Endothelial cell of umbilical vein (primary cell): ENCODE measurements at regions not wholly inside any gene's neighbourhood (a gene's known extent, or its start where the extent isn't known, plus 50 kb on each side); places are given as distances from the start of the nearest gene placed in this dataset.
"Not testable (repeated sequence)": the region's sequence is repeated elsewhere in the genome, so short reads cannot be mapped to it uniquely, and the experiment has no call there.

Experiments
- EZH2 ChIP-seq: IDR thresholded peaks from 2 replicates; pipeline ENCODE4 v1.6.1; 2012; ENCODE audit warnings: borderline replicate concordance, low read depth, mild to moderate bottlenecking, moderate library complexity, low read length, inconsistent platforms; ENCODE audit not compliant: severe bottlenecking
- JUN ChIP-seq: IDR thresholded peaks from 2 replicates; pipeline ENCODE4 v1.6.1; 2011; ENCODE audit warnings: borderline replicate concordance, low read depth; ENCODE audit not compliant: insufficient read length, insufficient read depth
- POLR2A ChIP-seq: IDR thresholded peaks from 2 replicates; pipeline ENCODE4 v1.6.1; 2012; ENCODE audit warnings: low read depth, mild to moderate bottlenecking, control low read depth, low read length
- POLR2AphosphoS5 ChIP-seq: IDR thresholded peaks from 2 replicates; pipeline ENCODE4 v1.6.1; 2012; ENCODE audit warnings: low read depth, mild to moderate bottlenecking, control low read depth, low read length, moderate library complexity; ENCODE audit not compliant: insufficient read depth
- TF ChIP-seq, protein P1 (sequence below), 2 donors: IDR thresholded peaks; 1 replicate in 1 of 2; 2 replicates in 1 of 2; pipeline ENCODE4 v1.5.1; 2011; ENCODE audit warnings: low read length in 2 of 2, mild to moderate bottlenecking in 2 of 2, moderate library complexity in 2 of 2, control low read depth in 1 of 2, inconsistent platforms in 1 of 2, low read depth in 1 of 2; ENCODE audit not compliant: insufficient read depth in 1 of 2; ENCODE audit errors: extremely low read depth in 1 of 2

DNA sequence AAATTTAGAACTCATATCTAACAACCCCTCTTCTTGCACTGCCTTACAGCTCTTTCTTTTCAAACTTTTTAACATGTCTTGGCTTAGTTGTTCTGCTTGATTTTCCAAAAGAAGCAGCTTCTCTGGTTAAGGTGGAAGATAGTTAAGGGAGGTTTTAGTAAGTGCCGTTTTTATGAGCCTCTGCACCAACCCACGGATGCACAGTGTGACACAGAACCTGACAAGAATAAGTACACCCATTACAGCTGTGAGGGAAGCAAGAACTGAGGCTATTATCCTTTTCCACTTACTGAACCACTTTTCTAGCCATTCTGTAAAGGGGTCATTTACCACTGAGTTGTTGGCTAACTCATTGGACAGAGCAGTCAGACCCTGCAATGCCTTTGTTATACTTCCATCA is 336.0 kb upstream of the PCDH10 start:
- TF ChIP-seq, protein P1, sequence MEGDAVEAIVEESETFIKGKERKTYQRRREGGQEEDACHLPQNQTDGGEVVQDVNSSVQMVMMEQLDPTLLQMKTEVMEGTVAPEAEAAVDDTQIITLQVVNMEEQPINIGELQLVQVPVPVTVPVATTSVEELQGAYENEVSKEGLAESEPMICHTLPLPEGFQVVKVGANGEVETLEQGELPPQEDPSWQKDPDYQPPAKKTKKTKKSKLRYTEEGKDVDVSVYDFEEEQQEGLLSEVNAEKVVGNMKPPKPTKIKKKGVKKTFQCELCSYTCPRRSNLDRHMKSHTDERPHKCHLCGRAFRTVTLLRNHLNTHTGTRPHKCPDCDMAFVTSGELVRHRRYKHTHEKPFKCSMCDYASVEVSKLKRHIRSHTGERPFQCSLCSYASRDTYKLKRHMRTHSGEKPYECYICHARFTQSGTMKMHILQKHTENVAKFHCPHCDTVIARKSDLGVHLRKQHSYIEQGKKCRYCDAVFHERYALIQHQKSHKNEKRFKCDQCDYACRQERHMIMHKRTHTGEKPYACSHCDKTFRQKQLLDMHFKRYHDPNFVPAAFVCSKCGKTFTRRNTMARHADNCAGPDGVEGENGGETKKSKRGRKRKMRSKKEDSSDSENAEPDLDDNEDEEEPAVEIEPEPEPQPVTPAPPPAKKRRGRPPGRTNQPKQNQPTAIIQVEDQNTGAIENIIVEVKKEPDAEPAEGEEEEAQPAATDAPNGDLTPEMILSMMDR (IDR thresholded peaks at IDR 0.05; ENCODE audit: extremely low read depth in 1 of 2, insufficient read depth in 1 of 2, low read depth in 1 of 2, low read length in 2 of 2) = not testable (repeated sequence)
- TF ChIP-seq POLR2A, POLR2AphosphoS5, EZH2, JUN: not testable (repeated sequence)
